ENCODE measurements at regions not wholly inside any gene's neighbourhood (a gene's known extent, or its start where the extent isn't known, plus 50 kb on each side); places are given as distances from the start of the nearest gene placed in this dataset.

DNA sequence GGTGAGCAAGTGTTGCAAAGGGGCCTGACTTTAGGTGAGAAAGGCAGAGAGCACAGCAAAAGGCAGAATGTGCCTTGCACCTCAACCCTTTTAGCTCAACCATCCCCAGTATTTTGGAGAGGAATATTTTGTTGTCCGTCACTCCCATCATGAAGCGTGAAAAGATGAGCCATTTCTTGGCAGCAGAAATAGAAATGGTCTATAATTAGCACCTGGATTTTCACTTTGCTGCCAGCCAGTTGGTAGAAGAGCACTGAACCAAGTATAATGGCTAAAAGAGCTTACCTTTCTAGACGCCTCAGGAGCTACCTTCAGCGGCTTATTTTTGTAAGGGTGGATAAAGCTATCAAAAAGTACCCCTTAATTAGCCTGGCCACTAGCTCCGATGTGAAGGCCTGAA lies 406.7 kb downstream of the OCA2 start:
- in situ Hi-C loops (cut with MboI; ENCODE audit: low pct_ligation_motif_present in 1 of 4, low pct_unique_long_range_greater_than_20kb in 1 of 4, low sequenced_read_pairs in 3 of 4) (no loop called here), intact Hi-C loops (cut with DNase I; ENCODE audit: low total_unique reads) (no loop called here)
- TF ChIP-seq EP300 (IDR thresholded peaks at IDR 0.05; ENCODE audit: low read depth) (no peak), POLR2AphosphoS5 (IDR thresholded peaks at IDR 0.05) (no peak), POLR2A (IDR thresholded peaks at IDR 0.05) (no peak)
- TF ChIP-seq, protein P1, sequence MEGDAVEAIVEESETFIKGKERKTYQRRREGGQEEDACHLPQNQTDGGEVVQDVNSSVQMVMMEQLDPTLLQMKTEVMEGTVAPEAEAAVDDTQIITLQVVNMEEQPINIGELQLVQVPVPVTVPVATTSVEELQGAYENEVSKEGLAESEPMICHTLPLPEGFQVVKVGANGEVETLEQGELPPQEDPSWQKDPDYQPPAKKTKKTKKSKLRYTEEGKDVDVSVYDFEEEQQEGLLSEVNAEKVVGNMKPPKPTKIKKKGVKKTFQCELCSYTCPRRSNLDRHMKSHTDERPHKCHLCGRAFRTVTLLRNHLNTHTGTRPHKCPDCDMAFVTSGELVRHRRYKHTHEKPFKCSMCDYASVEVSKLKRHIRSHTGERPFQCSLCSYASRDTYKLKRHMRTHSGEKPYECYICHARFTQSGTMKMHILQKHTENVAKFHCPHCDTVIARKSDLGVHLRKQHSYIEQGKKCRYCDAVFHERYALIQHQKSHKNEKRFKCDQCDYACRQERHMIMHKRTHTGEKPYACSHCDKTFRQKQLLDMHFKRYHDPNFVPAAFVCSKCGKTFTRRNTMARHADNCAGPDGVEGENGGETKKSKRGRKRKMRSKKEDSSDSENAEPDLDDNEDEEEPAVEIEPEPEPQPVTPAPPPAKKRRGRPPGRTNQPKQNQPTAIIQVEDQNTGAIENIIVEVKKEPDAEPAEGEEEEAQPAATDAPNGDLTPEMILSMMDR (IDR thresholded peaks at IDR 0.05): no peak
- no peak overlapping the region for H3K4me3 ChIP-seq
- H3K4me1 ChIP-seq: no peaks in the 10 kb centered on the region
- H3K27ac ChIP-seq: no peak overlapping the region
- H3K27me3 ChIP-seq: no peaks in the 10 kb centered on the region
- 82 to 100% methylated on average over 1 to 5 of the region's 5 CpGs for WGBS, 2 donors (ENCODE audit: low coverage in 1 of 2)
- H3K9me3 ChIP-seq: no peaks in the 10 kb centered on the region
- no peak for DNase-seq
- H3K36me3 ChIP-seq: no peaks in the 10 kb centered on the region

- intact Hi-C loops (cut with DNase I; ENCODE audit: low total_unique reads) (no loop called here), in situ Hi-C loops (cut with MboI; ENCODE audit: low pct_ligation_motif_present in 1 of 4, low pct_unique_long_range_greater_than_20kb in 1 of 4, low sequenced_read_pairs in 3 of 4) (no loop called here)
- Histone ChIP-seq H3K36me3 (no peaks in the 10 kb centered on the region), H3K27me3 (no peaks in the 10 kb centered on the region), H3K27ac (no peak overlapping the region), H3K4me3 (no peak overlapping the region), H3K9me3 (no peaks in the 10 kb centered on the region), H3K4me1 (no peaks in the 10 kb centered on the region)
- TF ChIP-seq EP300 (IDR thresholded peaks at IDR 0.05; ENCODE audit: low read depth) (no peak), POLR2AphosphoS5 (IDR thresholded peaks at IDR 0.05) (no peak), POLR2A (IDR thresholded peaks at IDR 0.05) (no peak)
- TF ChIP-seq, protein P1 (IDR thresholded peaks at IDR 0.05): no peak
- WGBS, 2 donors (ENCODE audit: low coverage in 1 of 2): 93% methylated on average over 5 of the region's 5 CpGs; no CpG with 5 or more reads in 1 of the 2 donors
- DNase-seq: no peak
Observed at GRCh38 chr15:27690290-27690689, 408.8 kb downstream of the OCA2 start.

GRCh38 chr15:27686971-27687370 lies 412.1 kb downstream of the OCA2 start:
- Histone ChIP-seq H3K27ac (no peak overlapping the region), H3K27me3 (no peaks in the 10 kb centered on the region), H3K36me3 (no peaks in the 10 kb centered on the region), H3K4me1 (no peaks in the 10 kb centered on the region), H3K9me3 (no peaks in the 10 kb centered on the region), H3K4me3 (no peak overlapping the region)
- TF ChIP-seq POLR2A (IDR thresholded peaks at IDR 0.05): no peak
- no peak for TF ChIP-seq EP300 (IDR thresholded peaks at IDR 0.05; ENCODE audit: low read depth)
- TF ChIP-seq POLR2AphosphoS5 (IDR thresholded peaks at IDR 0.05): no peak
- TF ChIP-seq, protein P1 (IDR thresholded peaks at IDR 0.05): no peak
- intact Hi-C loops (cut with DNase I; ENCODE audit: low total_unique reads) (no loop called here), in situ Hi-C loops (cut with MboI; ENCODE audit: low pct_ligation_motif_present in 1 of 4, low pct_unique_long_range_greater_than_20kb in 1 of 4, low sequenced_read_pairs in 3 of 4) (no loop called here)
- 93% methylated on average over 7 of the region's 7 CpGs; no CpG with 5 or more reads in 1 of the 2 donors for WGBS, 2 donors (ENCODE audit: low coverage in 1 of 2)
- no peak for DNase-seq

DNA sequence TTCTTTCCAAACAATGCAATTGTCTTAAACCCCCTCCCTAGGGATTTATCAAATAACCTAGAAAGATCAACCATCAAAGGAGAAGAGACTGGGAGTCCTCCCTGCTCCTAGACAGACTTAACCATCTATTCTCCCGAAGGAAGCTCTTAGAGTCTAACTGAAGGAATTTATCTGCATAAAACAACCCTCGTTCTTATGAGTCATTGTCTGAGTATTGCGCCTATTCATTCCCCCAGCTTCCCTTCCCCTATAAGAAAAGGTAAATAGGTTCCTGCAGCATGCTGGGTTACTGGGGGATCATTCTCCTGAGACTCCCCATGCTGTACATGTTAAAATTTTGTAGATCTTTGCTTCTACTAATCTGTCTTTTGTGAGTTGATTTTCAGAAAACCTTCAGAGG lies 412.7 kb downstream of the OCA2 start:
- H3K36me3 ChIP-seq: no peaks in the 10 kb centered on the region
- intact Hi-C loops (cut with DNase I; ENCODE audit: low total_unique reads): no loop called here
- in situ Hi-C loops (cut with MboI; ENCODE audit: low pct_ligation_motif_present in 1 of 4, low pct_unique_long_range_greater_than_20kb in 1 of 4, low sequenced_read_pairs in 3 of 4): no loop called here
- TF ChIP-seq, protein P1 (IDR thresholded peaks at IDR 0.05): no peak
- no peak for TF ChIP-seq EP300 (IDR thresholded peaks at IDR 0.05; ENCODE audit: low read depth)
- no peak for TF ChIP-seq POLR2A (IDR thresholded peaks at IDR 0.05)
- TF ChIP-seq POLR2AphosphoS5 (IDR thresholded peaks at IDR 0.05): no peak
- no peak for DNase-seq
- no peak overlapping the region for H3K27ac ChIP-seq
- WGBS, 2 donors (ENCODE audit: low coverage in 1 of 2): 79 to 92% methylated on average over 2 to 3 of the region's 3 CpGs
- no peak overlapping the region for H3K4me3 ChIP-seq
- H3K4me1 ChIP-seq: no peaks in the 10 kb centered on the region
- H3K9me3 ChIP-seq: no peaks in the 10 kb centered on the region
- no peaks in the 10 kb centered on the region for H3K27me3 ChIP-seq

All from transverse colon (tissue), 4 donors.